Testis (tissue), 2 donors: ENCODE measurements at regions not wholly inside any gene's neighbourhood (a gene's known extent, or its start where the extent isn't known, plus 50 kb on each side); places are given as distances from the start of the nearest gene placed in this dataset.

Experiments used
- DNase-seq: peaks from one replicate; pipeline ENCODE4 v3.0.0-alpha.2; 2019
- H3K27ac ChIP-seq, 2 donors: fragments of 200-600 bp; sonication (generic); one replicate each; pipeline ENCODE4 v1.5.1; 2019
- H3K27me3 ChIP-seq: fragments of 200-600 bp; sonication (generic); one replicate; pipeline ENCODE4 v1.5.1; 2019
- H3K36me3 ChIP-seq: fragments of 200-600 bp; sonication (generic); one replicate; pipeline ENCODE4 v1.5.1; 2017; ENCODE audit warnings: low read depth; ENCODE audit errors: missing control alignments
- H3K4me1 ChIP-seq: fragments of 200-600 bp; sonication (generic); one replicate; pipeline ENCODE4 v1.5.1; 2019
- H3K4me3 ChIP-seq, 2 donors: fragments of 200-600 bp; sonication (generic); one replicate each; pipeline ENCODE4 v1.5.1; 2017 to 2019
- H3K9me3 ChIP-seq: fragments of 200-600 bp; sonication (generic); one replicate; pipeline ENCODE4 v1.5.1; 2017
- POLR2A ChIP-seq: fragments of 450-650 bp; IDR thresholded peaks from one replicate; pipeline ENCODE4 v1.6.1; 2017; ENCODE audit warnings: antibody characterized with exemption, mild to moderate bottlenecking, moderate library complexity
- WGBS, 2 donors: methylation state at CpG; one replicate each; pipeline ENCODE4 v1.1.5; 2018; 5-methylcytosine and 5-hydroxymethylcytosine counted together
- intact Hi-C: fragments of 100-400 bp; cut with DNase I; formaldehyde crosslinking; loops from one replicate; pipeline ENCODE4 v1.15.1; 2023; ENCODE audit warnings: low total_unique reads
- TF ChIP-seq, protein P1 (sequence below), 3 experiments: fragments of 450-650 bp in 2 of 3; fragments of 200-600 bp in 1 of 3; sonication (generic) in 1 of 3; IDR thresholded peaks; one replicate each; pipeline ENCODE4 v1.5.1; 2016 to 2019; ENCODE audit warnings: antibody characterized with exemption in 3 of 3, mild to moderate bottlenecking in 2 of 3, moderate library complexity in 1 of 3

DNA sequence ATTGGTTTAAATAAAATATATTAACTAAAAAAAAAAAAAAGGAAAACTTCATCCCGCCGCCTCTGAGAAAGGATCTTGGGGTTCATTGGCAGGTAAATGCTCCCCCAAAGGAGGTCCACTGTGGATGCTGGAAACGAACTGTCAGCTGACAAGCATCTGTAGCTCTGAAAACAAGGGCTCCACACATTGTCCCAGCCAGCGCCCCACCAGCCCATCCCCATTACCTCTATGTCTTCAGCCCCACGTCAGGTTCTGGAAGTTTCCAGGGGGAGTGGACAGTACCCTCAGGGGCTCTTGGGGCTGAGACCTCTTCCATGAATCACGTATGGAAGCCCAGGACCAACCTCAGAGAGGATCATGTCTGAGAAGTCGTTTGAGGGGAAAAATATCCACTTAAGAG, 66.4 kb upstream of the WNT7B start:
- WGBS, 2 donors, result 51 to 70% methylated on average over 7 of the region's 7 CpGs
- TF ChIP-seq, protein P1, sequence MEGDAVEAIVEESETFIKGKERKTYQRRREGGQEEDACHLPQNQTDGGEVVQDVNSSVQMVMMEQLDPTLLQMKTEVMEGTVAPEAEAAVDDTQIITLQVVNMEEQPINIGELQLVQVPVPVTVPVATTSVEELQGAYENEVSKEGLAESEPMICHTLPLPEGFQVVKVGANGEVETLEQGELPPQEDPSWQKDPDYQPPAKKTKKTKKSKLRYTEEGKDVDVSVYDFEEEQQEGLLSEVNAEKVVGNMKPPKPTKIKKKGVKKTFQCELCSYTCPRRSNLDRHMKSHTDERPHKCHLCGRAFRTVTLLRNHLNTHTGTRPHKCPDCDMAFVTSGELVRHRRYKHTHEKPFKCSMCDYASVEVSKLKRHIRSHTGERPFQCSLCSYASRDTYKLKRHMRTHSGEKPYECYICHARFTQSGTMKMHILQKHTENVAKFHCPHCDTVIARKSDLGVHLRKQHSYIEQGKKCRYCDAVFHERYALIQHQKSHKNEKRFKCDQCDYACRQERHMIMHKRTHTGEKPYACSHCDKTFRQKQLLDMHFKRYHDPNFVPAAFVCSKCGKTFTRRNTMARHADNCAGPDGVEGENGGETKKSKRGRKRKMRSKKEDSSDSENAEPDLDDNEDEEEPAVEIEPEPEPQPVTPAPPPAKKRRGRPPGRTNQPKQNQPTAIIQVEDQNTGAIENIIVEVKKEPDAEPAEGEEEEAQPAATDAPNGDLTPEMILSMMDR (IDR thresholded peaks at IDR 0.05), result no peak
- TF ChIP-seq POLR2A, result no peak
- H3K4me1 ChIP-seq, result peaks cover 60% of the 10 kb centered on the region
- intact Hi-C loops, result no loop called here
- H3K9me3 ChIP-seq, result no peaks in the 10 kb centered on the region
- DNase-seq, result peak; percentile 16
- no peaks in the 10 kb centered on the region for H3K36me3 ChIP-seq
- no peaks in the 10 kb centered on the region for H3K27me3 ChIP-seq
- H3K4me3 ChIP-seq, result peak overlapping the region in 1 of 2 donors; percentile 70
- H3K27ac ChIP-seq, result peak overlapping the region; percentile 97 to 98

DNA sequence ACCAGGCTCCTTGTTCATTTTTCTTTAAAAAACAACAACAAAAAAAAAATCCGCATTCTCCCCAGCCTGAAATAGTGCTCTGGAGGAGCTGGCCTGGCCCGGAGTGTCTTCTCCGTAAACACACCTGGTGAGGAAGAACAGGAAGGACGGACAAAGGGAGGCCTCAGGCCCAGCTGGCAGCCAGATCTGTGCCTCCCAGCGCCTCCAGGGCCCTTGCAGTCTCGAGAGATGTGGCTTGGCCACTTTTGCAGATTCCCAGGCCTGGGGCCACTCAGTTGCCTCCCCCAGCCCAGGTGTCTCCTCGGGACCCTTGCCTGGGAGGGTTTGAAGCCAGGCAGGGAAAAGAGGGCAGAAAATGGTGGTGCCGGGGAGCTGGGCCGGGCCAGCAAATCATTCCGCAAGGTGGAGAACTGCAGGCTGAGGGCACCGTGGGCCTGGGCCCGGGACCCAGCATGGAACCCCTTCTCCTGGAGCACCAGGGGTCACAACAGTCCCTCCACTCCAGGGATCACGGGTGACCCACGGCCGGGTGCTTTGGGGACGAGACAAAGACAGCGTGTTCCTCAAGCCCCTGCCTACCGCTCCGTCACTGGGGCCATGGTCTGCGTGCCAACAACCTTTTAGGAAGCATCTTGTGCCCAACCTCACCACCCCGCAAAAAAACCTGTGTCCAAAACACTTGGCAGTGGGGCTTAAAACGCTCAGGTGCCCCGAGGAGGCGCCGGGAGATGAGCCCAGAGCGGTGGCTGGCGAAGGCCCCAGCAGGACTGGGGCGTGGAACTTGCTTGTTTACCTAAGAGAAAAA, 67.1 kb upstream of the WNT7B start:
- Histone ChIP-seq H3K27me3 (no peaks in the 10 kb centered on the region), H3K4me3 (peak overlapping the region; percentile 64 to 70), H3K9me3 (no peaks in the 10 kb centered on the region), H3K4me1 (peaks cover 61% of the 10 kb centered on the region), H3K27ac (peak overlapping the region; percentile 97 to 98), H3K36me3 (no peaks in the 10 kb centered on the region)
- intact Hi-C loops, result no loop called here
- DNase-seq, result peak; percentile 50
- no peak for TF ChIP-seq POLR2A
- TF ChIP-seq, protein P1 (IDR thresholded peaks at IDR 0.05), result no peak
- 3 to 11% methylated on average over 26 to 28 of the region's 28 CpGs for WGBS, 2 donors

DNA sequence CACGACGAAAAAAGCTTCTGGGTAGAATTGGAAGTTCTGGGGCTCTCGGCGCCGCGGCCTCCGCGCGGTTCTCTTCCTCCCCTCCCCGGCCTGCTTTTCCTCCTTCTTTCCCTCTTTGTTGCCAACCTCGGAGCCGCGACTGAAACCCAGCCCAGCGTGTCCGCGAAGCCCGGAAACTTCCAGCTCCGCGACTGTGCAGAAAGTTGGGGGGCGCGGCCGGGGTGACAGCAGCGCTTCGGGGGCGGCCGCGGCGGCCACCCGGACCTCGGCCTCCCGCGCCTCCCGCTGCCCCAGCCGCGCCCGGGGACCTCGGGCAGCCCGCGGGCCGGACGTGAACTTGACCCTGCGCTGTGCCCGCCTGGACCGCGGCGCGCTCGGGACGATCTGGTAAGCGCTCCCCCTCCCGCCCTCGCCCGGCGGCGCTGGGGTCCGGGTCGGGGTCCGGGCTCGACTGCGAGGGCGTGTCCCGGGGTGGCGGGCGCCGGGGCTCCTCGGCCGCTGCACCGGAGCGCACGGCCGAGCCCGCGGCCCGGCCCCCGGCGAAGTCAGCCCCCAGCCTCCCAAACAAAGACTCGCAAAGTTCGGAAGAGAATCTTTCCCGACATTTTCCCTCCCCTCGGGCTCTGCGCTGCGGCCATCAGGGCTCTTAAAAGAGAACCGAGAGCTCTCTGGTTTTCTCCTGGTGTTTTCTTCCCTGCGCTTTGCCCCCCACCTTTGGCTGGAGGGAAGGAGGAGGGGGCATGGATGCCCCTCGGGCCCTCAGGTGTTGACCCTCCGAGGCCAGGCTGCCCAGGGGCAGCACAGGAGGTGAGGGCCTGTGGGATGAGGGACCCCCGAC, 67.9 kb upstream of the WNT7B start:
- TF ChIP-seq, protein P1 (IDR thresholded peaks at IDR 0.05), result no peak
- no peak for TF ChIP-seq POLR2A
- Histone ChIP-seq H3K36me3 (no peaks in the 10 kb centered on the region), H3K4me3 (peak overlapping the region; percentile 64 to 70), H3K27ac (peak overlapping the region; percentile 97 to 98), H3K4me1 (peaks cover 61% of the 10 kb centered on the region), H3K27me3 (no peaks in the 10 kb centered on the region), H3K9me3 (no peaks in the 10 kb centered on the region)
- whole genome bisulfite sequencing, 2 donors, result 1% methylated on average over 18 to 85 of the region's 87 CpGs
- intact Hi-C loops, result no loop called here
- DNase-seq, result peak; percentile 41

DNA sequence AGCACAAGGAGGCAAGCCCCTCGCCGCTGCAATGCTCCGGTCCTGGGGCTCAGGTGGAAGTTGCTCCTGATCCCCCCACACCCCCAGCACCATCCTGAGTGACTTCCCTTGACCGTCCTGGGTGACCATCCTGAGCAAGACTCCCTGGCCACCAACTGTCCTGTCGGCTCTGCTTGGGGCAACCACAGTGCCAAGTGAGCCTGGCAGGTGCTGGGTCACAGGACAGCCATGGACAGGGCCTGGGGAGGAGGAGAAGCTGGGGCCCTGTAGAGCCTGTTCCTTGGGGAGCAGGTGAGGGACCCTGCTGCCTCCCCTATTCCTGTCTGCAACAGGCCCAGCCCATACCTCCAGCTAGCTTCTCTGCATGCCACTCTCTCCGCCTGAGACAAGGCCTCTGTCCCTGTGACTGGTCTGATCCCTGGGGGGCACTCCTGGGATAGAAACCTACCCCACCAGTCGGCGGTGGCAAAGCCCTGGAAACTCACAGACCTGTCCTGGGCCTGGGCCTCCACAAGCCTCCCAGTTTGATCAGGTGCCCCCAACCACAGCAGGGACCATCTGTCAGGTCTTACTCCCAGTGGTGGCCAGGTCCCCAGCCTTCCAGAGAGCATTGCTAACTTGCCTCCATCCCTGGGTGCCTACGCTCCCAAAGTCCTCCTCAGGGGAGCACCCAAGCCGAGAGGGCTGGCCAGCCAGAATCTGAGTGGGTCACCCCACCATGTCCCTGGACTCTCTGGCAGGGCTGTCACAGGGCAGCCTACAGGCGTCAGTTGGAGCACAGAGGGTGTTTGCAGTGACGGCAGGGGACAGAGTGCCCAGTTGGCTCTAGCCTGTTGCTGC, 68.7 kb upstream of the WNT7B start:
- no peaks in the 10 kb centered on the region for H3K27me3 ChIP-seq
- H3K27ac ChIP-seq, result peak overlapping the region; percentile 97 to 98
- 31 to 36% methylated on average over 6 to 12 of the region's 12 CpGs for WGBS, 2 donors
- intact Hi-C loops, result no loop called here
- H3K36me3 ChIP-seq, result no peaks in the 10 kb centered on the region
- no peaks in the 10 kb centered on the region for H3K9me3 ChIP-seq
- H3K4me1 ChIP-seq, result peaks cover 57% of the 10 kb centered on the region
- peak overlapping the region; percentile 64 to 70 for H3K4me3 ChIP-seq
- TF ChIP-seq, protein P1 (IDR thresholded peaks at IDR 0.05), result no peak
- no peak for TF ChIP-seq POLR2A
- peak; percentile 32 for DNase-seq
